Osteoblast (primary cell): ENCODE measurements at regions not wholly inside any gene's neighbourhood (a gene's known extent, or its start where the extent isn't known, plus 50 kb on each side); places are given as distances from the start of the nearest gene placed in this dataset.
"Not testable (repeated sequence)": the region's sequence is repeated elsewhere in the genome, so short reads cannot be mapped to it uniquely, and the experiment has no call there.

Experiments used
- DNase-seq: peaks from one replicate; pipeline ENCODE4 v3.0.0; 2011; ENCODE audit warnings: low spot score, mixed read lengths; ENCODE audit not compliant: insufficient read length; ENCODE audit errors: missing footprints
- H2AFZ ChIP-seq: 2 replicates; pipeline ENCODE4 v1.6.0; 2011; ENCODE audit warnings: mild to moderate bottlenecking, low read length
- H3K27ac ChIP-seq: 2 replicates; pipeline ENCODE4 v1.5.1; 2011; ENCODE audit warnings: mild to moderate bottlenecking, low read depth, low read length, moderate library complexity
- H3K27me3 ChIP-seq: 2 replicates; pipeline ENCODE4 v1.6.0; 2012; ENCODE audit warnings: mild to moderate bottlenecking, control low read depth, inconsistent platforms, low read length, moderate library complexity; ENCODE audit not compliant: insufficient read depth
- H3K36me3 ChIP-seq: 2 replicates; pipeline ENCODE4 v1.5.1; 2011; ENCODE audit warnings: mild to moderate bottlenecking, low read length, control low read depth, moderate library complexity; ENCODE audit not compliant: insufficient read depth
- H3K4me1 ChIP-seq: 2 replicates; pipeline ENCODE4 v1.5.1; 2011; ENCODE audit warnings: mild to moderate bottlenecking, low read length, control low read depth, moderate library complexity; ENCODE audit not compliant: insufficient read depth
- H3K4me2 ChIP-seq: 2 replicates; pipeline ENCODE4 v1.6.0; 2011; ENCODE audit warnings: mild to moderate bottlenecking, low read length; ENCODE audit not compliant: insufficient read depth
- H3K4me3 ChIP-seq: fragments of 200-600 bp; sonication (generic); 3 replicates; pipeline ENCODE4 v1.5.1; 2012; ENCODE audit warnings: mild to moderate bottlenecking, low read length, inconsistent platforms; ENCODE audit not compliant: insufficient read depth
- H3K79me2 ChIP-seq: 2 replicates; pipeline ENCODE4 v1.6.0; 2012; ENCODE audit warnings: mild to moderate bottlenecking, low read length, control low read depth, inconsistent platforms; ENCODE audit not compliant: insufficient read depth
- H3K9me3 ChIP-seq: 2 replicates; pipeline ENCODE4 v1.5.1; 2011; ENCODE audit warnings: low read depth, low read length, control low read depth
- H4K20me1 ChIP-seq: 2 replicates; pipeline ENCODE4 v1.6.0; 2012; ENCODE audit warnings: mild to moderate bottlenecking, low read length, control low read depth; ENCODE audit not compliant: insufficient read depth
- TF ChIP-seq, protein P1 (sequence below): IDR thresholded peaks from 2 replicates; pipeline ENCODE4 v1.5.1; 2011; ENCODE audit warnings: mild to moderate bottlenecking, low read depth, low read length, moderate library complexity; ENCODE audit errors: extremely low read depth

DNA sequence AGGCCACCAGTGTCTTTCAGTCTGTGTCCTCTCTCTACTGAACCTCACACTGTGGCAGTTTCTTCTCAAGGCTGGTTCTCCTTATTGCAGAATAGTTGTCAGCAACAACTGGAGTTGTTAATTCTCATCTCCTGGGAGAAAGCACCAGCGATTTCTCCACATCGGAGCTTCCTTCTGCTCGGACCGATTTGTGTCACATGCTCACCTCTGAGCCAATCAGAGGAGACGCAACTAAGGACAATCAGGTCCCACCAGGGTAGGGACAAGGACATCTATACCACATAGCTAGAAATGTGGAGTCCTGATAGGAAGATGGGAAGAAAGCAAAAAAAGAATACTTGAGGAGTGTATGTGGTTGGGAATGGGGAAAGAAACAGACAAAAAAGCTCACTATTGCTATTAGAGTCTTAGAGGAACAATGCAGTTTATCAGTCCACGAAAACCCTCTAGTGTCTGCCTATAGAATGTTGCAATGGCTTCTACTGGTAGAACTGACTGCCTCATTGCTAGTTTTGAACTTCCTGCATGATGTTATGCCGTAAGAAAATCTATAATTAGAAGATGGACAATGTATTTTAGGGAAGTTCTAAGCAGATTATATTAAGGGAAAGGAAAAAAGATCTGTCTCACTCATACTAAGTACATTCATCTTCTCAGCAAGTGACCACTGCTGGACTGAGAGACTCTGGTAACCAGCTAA lies 169.7 kb downstream of the CDCA7 start:
- Histone ChIP-seq H3K9me3 (no peaks in the 10 kb centered on the region), H3K27me3 (peaks cover 20% of the 10 kb centered on the region), H3K4me3 (no peak overlapping the region), H4K20me1 (no peaks in the 10 kb centered on the region), H3K79me2 (no peaks in the 10 kb centered on the region), H3K27ac (no peak overlapping the region), H3K4me2 (no peak overlapping the region), H2AFZ (no peak overlapping the region), H3K36me3 (no peaks in the 10 kb centered on the region), H3K4me1 (no peaks in the 10 kb centered on the region)
- DNase-seq: no peak
- TF ChIP-seq, protein P1, sequence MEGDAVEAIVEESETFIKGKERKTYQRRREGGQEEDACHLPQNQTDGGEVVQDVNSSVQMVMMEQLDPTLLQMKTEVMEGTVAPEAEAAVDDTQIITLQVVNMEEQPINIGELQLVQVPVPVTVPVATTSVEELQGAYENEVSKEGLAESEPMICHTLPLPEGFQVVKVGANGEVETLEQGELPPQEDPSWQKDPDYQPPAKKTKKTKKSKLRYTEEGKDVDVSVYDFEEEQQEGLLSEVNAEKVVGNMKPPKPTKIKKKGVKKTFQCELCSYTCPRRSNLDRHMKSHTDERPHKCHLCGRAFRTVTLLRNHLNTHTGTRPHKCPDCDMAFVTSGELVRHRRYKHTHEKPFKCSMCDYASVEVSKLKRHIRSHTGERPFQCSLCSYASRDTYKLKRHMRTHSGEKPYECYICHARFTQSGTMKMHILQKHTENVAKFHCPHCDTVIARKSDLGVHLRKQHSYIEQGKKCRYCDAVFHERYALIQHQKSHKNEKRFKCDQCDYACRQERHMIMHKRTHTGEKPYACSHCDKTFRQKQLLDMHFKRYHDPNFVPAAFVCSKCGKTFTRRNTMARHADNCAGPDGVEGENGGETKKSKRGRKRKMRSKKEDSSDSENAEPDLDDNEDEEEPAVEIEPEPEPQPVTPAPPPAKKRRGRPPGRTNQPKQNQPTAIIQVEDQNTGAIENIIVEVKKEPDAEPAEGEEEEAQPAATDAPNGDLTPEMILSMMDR: no peak

DNA sequence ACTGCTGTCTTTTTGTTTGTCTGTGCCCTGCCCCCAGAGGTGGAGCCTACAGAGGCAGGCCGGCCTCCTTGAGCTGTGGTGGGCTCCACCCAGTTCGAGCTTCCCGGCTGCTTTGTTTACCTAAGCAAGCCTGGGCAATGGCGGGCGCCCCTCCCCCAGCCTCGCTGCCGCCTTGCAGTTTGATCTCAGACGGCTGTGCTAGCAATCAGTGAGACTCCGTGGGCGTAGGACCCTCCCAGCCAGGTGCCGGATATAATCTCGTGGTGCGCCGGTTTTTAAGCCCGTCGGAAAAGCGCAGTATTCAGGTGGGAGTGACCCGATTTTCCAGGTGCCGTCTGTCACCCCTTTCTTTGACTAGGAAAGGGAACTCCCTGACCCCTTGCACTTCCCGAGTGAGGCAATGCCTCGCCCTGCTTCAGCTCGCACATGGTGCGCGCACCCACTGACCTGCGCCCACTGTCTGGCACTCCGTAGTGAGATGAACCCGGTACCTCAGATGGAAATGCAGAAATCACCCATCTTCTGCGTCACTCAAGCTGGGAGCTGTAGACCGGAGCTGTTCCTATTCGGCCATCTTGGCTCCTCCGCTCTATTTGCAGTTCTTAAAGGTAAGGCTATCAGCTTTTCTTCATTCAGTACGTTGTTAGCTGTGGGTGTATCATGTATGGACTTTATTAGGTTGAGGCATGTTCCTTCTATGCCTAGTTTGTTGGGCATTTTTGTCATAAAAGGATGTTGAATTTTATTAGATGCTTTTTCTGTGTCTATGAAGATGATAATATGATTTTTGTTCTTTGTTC lies 178.3 kb downstream of the CDCA7 start:
- not testable (repeated sequence) for H4K20me1 ChIP-seq, H3K27ac ChIP-seq, H2AFZ ChIP-seq, H3K79me2 ChIP-seq, H3K4me2 ChIP-seq, H3K4me3 ChIP-seq, H3K9me3 ChIP-seq, H3K36me3 ChIP-seq, DNase-seq, H3K4me1 ChIP-seq
- peaks cover 20% of the 10 kb centered on the region for H3K27me3 ChIP-seq

DNA sequence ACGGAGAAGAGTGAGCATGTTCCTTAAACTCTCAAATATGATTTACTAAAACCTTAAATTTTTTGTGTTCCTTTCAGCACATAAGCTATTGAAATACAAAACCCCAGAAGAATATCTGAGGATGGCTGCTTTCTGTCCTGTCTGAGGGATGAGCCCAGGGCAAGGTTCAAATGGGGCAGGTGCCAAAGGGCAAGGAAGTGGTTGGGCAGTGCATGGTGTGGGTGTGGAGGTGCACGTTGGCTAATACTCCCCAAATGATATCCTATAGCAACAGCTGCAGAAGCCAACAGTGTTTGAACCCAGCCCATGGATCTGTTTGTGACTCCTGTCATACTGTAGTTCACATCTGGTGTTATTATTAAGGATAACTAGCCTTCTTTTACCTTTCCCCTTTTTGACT lies 183.0 kb downstream of the CDCA7 start:
- Histone ChIP-seq H3K4me1 (no peaks in the 10 kb centered on the region), H3K9me3 (no peaks in the 10 kb centered on the region), H3K4me2 (no peak overlapping the region), H3K4me3 (no peak overlapping the region), H4K20me1 (no peaks in the 10 kb centered on the region), H2AFZ (no peak overlapping the region), H3K79me2 (no peaks in the 10 kb centered on the region), H3K27ac (no peak overlapping the region), H3K27me3 (peaks cover 20% of the 10 kb centered on the region), H3K36me3 (no peaks in the 10 kb centered on the region)
- DNase-seq: no peak
- TF ChIP-seq, protein P1: no peak

DNA sequence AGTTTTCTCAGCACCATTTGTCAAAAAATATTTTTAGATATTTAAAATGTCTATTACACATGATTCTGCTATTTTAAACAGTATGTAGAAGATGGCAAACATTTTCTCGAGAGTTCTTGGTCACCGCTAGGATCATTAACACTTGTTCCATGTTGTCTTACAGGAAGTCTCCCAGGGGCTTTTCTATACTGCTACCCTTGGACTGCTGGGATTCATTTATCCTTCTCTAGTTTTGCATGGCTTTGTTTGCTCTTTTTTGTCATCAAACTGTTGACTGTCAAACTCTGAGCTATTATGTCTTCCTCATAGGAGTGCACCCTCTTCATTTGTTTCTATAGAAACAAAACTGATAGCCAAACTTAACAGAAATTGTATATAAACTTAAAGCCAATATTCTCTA lies 184.9 kb downstream of the CDCA7 start:
- Histone ChIP-seq H3K9me3 (no peaks in the 10 kb centered on the region), H3K4me3 (no peak overlapping the region), H3K79me2 (no peaks in the 10 kb centered on the region), H3K36me3 (no peaks in the 10 kb centered on the region), H2AFZ (no peak overlapping the region), H4K20me1 (no peaks in the 10 kb centered on the region), H3K4me2 (no peak overlapping the region), H3K27me3 (peaks cover 20% of the 10 kb centered on the region), H3K27ac (no peak overlapping the region), H3K4me1 (no peaks in the 10 kb centered on the region)
- no peak for DNase-seq
- TF ChIP-seq, protein P1: no peak
